ENCODE measurements at regions not wholly inside any gene's neighbourhood (a gene's known extent, or its start where the extent isn't known, plus 50 kb on each side); places are given as distances from the start of the nearest gene placed in this dataset.

GRCh38 chr1:189659731-189660130 is 817.9 kb downstream of the BRINP3 start:
- TF ChIP-seq POLR2AphosphoS5 (IDR thresholded peaks at IDR 0.05; ENCODE audit: low read depth, low read length) (no peak), POLR2A (IDR thresholded peaks at IDR 0.05; ENCODE audit: low read depth, low read length) (no peak), TAF1 (IDR thresholded peaks at IDR 0.05; ENCODE audit: borderline replicate concordance, low read depth, low read length) (no peak)

Data from GM12892 (cell line).